ENCODE measurements at regions not wholly inside any gene's neighbourhood (a gene's known extent, or its start where the extent isn't known, plus 50 kb on each side); places are given as distances from the start of the nearest gene placed in this dataset.

DNA sequence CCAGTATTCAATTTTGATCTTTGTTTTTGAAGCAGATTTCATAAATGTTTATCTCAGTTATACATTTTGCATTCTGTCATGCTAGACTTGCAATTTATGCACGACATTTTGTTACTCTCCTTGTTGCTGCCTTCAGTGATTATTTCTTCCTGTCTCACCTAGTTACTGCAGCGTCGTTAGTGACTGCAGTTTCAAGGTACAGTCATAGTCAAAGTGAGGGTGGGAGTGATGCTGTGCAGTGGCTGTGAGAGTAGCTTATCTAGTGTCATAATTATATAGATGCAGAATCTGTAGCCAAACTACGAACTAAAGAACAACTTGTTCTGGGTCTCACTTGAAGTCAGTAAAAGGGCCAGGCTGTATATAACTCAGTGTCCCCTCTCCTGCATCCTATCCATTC is 69.8 kb downstream of the GPR101 start:
- TF ChIP-seq EP300 (IDR thresholded peaks at IDR 0.05) (no peak), POLR2A (IDR thresholded peaks at IDR 0.05) (no peak), POLR2AphosphoS5 (IDR thresholded peaks at IDR 0.05) (no peak)
- TF ChIP-seq, protein P1, sequence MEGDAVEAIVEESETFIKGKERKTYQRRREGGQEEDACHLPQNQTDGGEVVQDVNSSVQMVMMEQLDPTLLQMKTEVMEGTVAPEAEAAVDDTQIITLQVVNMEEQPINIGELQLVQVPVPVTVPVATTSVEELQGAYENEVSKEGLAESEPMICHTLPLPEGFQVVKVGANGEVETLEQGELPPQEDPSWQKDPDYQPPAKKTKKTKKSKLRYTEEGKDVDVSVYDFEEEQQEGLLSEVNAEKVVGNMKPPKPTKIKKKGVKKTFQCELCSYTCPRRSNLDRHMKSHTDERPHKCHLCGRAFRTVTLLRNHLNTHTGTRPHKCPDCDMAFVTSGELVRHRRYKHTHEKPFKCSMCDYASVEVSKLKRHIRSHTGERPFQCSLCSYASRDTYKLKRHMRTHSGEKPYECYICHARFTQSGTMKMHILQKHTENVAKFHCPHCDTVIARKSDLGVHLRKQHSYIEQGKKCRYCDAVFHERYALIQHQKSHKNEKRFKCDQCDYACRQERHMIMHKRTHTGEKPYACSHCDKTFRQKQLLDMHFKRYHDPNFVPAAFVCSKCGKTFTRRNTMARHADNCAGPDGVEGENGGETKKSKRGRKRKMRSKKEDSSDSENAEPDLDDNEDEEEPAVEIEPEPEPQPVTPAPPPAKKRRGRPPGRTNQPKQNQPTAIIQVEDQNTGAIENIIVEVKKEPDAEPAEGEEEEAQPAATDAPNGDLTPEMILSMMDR (IDR thresholded peaks at IDR 0.05), result no peak
